HepG2 (cell line): ENCODE measurements at regions not wholly inside any gene's neighbourhood (a gene's known extent, or its start where the extent isn't known, plus 50 kb on each side); places are given as distances from the start of the nearest gene placed in this dataset.

Source experiments
- ATAC-seq: fragments of 200-7000 bp; cut with Tn5 transposase; 3 replicates; pipeline ENCODE4 v1.9.1; 2020; ENCODE audit warnings: mild to moderate bottlenecking, moderate library complexity
- BruUV-seq: library from RNA; stranded (reverse); fragments of 400-500 nt; replicated peaks from 2 replicates; lab custom pipeline; 2021; lab: Mats Ljungman, UMichigan
- CTCF ChIA-PET: fragments of 300-600 bp; formaldehyde crosslinking; extraction: SDS; loops from one replicate; lab custom pipeline; 2021; ENCODE audit warnings: low total read pairs, inconsistent platforms, low intra/inter-chr PET ratio; lab: Yijun Ruan, JAX
- POLR2A ChIA-PET: fragments of 350-600 bp; sonication (Branson Sonifier 250); formaldehyde crosslinking; loops from one replicate; lab custom pipeline; 2020; ENCODE audit warnings: antibody characterized with exemption, inconsistent platforms; lab: Yijun Ruan, JAX
- DNase-seq: peaks from one replicate; pipeline ENCODE4 v3.0.0-alpha.2; 2015; ENCODE audit warnings: low spot score
- FAIRE-seq: peaks from 3 replicates; lab custom pipeline; 2011; peaks lifted over from hg19 to GRCh38; lab: Jason Lieb, UNC
- H2AFZ ChIP-seq: one replicate; pipeline ENCODE4 v1.6.1; 2011; ENCODE audit warnings: low read length, inconsistent platforms
- H3K27ac ChIP-seq: fragments of 300-600 bp; 3 replicates; pipeline ENCODE4 v1.8.0; 2011; ENCODE audit warnings: mixed run types, mild to moderate bottlenecking, mixed read lengths, low read length, inconsistent platforms; ENCODE audit not compliant: insufficient read depth; ENCODE audit errors: extremely low read length
- H3K27me3 ChIP-seq, 2 experiments: fragments of 200-600 bp in 1 of 2; 2 replicates in 1 of 2; 3 replicates in 1 of 2; pipeline versions ENCODE4 v1.6.0 to v1.8.0; 2011; ENCODE audit warnings: low read length in 2 of 2, mild to moderate bottlenecking in 2 of 2, moderate library complexity in 2 of 2, inconsistent platforms in 1 of 2; ENCODE audit not compliant: insufficient read depth in 2 of 2, control insufficient read depth in 1 of 2
- H3K36me3 ChIP-seq, 2 experiments: fragments of 200-600 bp in 1 of 2; replicated peaks in 1 of 2; 2 replicates in 1 of 2; 3 replicates in 1 of 2; pipeline versions ENCODE4 v1.5.1 to v1.8.0; 2011; ENCODE audit warnings: low read length in 2 of 2, inconsistent platforms in 1 of 2; ENCODE audit not compliant: insufficient read depth in 2 of 2, control insufficient read depth in 1 of 2
- H3K4me1 ChIP-seq: 2 replicates; pipeline ENCODE4 v1.5.1; 2012; ENCODE audit warnings: low read length, inconsistent platforms; ENCODE audit not compliant: insufficient read depth
- H3K4me2 ChIP-seq: 2 replicates; pipeline ENCODE4 v1.6.0; 2011; ENCODE audit warnings: low read depth, low read length, inconsistent platforms
- H3K4me3 ChIP-seq, 3 experiments: fragments of 200-600 bp in 1 of 3; sonication (generic), shearing (Covaris generic) in 1 of 3; replicated peaks in 1 of 3; 2 replicates each; pipeline ENCODE4 v1.5.1; 2011 to 2016; ENCODE audit warnings: low read length in 3 of 3, inconsistent platforms in 2 of 3, low read depth in 2 of 3, mild to moderate bottlenecking in 2 of 3, control low read depth in 1 of 3, mixed read lengths in 1 of 3; ENCODE audit not compliant: insufficient read depth in 1 of 3
- H3K79me2 ChIP-seq: one replicate; pipeline ENCODE4 v1.6.1; 2011; ENCODE audit warnings: low read length, inconsistent platforms; ENCODE audit not compliant: insufficient read depth
- H3K9ac ChIP-seq: 2 replicates; pipeline ENCODE4 v1.6.0; 2011; ENCODE audit warnings: mild to moderate bottlenecking, low read depth, low read length, inconsistent platforms; ENCODE audit not compliant: insufficient read depth
- H3K9me3 ChIP-seq: 2 replicates; pipeline ENCODE4 v1.5.1; 2012; ENCODE audit warnings: mild to moderate bottlenecking, low read length
- H4K20me1 ChIP-seq: 2 replicates; pipeline ENCODE4 v1.6.0; 2011; ENCODE audit warnings: inconsistent platforms, mild to moderate bottlenecking, low read length, moderate library complexity; ENCODE audit not compliant: insufficient read depth
- GABPB1 ChIP-seq: IDR thresholded peaks from 2 replicates; pipeline ENCODE4 v1.6.1; 2016; ENCODE audit warnings: mild to moderate bottlenecking, missing genetic modification reagents, moderate library complexity, missing compliant biosample characterization
- HDAC6 ChIP-seq: fragments of 200-600 bp; sonication (generic); IDR thresholded peaks from 2 replicates; pipeline ENCODE4 v1.7.0; 2017; ENCODE audit warnings: mild to moderate bottlenecking, antibody characterized with exemption, low read length, low read depth
- PHB2 ChIP-seq: fragments of 450-650 bp; IDR thresholded peaks from 2 replicates; pipeline ENCODE4 v1.6.1; 2018; ENCODE audit not compliant: partially characterized antibody
- RORA ChIP-seq: sonication (generic); formaldehyde crosslinking; IDR thresholded peaks from 2 replicates; pipeline ENCODE4 v1.5.0; 2020; ENCODE audit warnings: mild to moderate bottlenecking, missing genetic modification reagents, moderate library complexity
- SRF ChIP-seq: IDR thresholded peaks from 2 replicates; pipeline ENCODE4 v1.6.1; 2011; ENCODE audit warnings: mild to moderate bottlenecking, low read depth, low read length, moderate library complexity
- SRSF4 ChIP-seq: fragments of 200-400 bp; formaldehyde crosslinking; IDR thresholded peaks from one replicate; pipeline ENCODE4 v1.6.1; 2018; ENCODE audit warnings: mild to moderate bottlenecking, low read depth, low read length, moderate library complexity; ENCODE audit not compliant: poor library complexity, severe bottlenecking
- XBP1 ChIP-seq: sonication (generic); formaldehyde crosslinking; IDR thresholded peaks from 2 replicates; pipeline ENCODE4 v1.5.0; 2020; ENCODE audit warnings: missing genetic modification reagents
- ZBTB49 ChIP-seq: sonication (generic); formaldehyde crosslinking; IDR thresholded peaks from 2 replicates; pipeline ENCODE4 v1.4.0; 2020; ENCODE audit warnings: missing genetic modification reagents, borderline replicate concordance
- ZNF33A ChIP-seq: sonication (generic); formaldehyde crosslinking; IDR thresholded peaks from 2 replicates; pipeline ENCODE4 v1.5.1; 2020; ENCODE audit warnings: missing genetic modification reagents, mild to moderate bottlenecking, moderate library complexity, borderline replicate concordance
- ZNF564 ChIP-seq: sonication (generic); formaldehyde crosslinking; IDR thresholded peaks from 2 replicates; pipeline ENCODE4 v1.8.1; 2023; ENCODE audit warnings: mild to moderate bottlenecking, missing genetic modification reagents
- WGBS: methylation state at CpG from one replicate; pipeline ENCODE4 v1.1.6; 2017; ENCODE audit warnings: low lambda C conversion rate; 5-methylcytosine and 5-hydroxymethylcytosine counted together
- in situ Hi-C: cut with HindIII; loops from 2 replicates; pipeline ENCODE4 v1.10.0; 2017; ENCODE audit warnings: low pct_unique_long_range_greater_than_20kb; ENCODE audit not compliant: extremely low pct_ligation_motif_present
- intact Hi-C: fragments of 100-400 bp; cut with micrococcal nuclease; formaldehyde crosslinking; loops from one replicate; pipeline ENCODE4 v1.10.0; 2022; ENCODE audit not compliant: unreplicated experiment
- TF ChIP-seq, protein P1 (sequence below): sonication (generic); formaldehyde crosslinking; IDR thresholded peaks from 2 replicates; pipeline ENCODE4 v1.4.0; 2020; ENCODE audit warnings: missing genetic modification reagents, mild to moderate bottlenecking, borderline replicate concordance
- TF ChIP-seq, protein P2 (sequence below): sonication (generic); formaldehyde crosslinking; IDR thresholded peaks from 2 replicates; pipeline ENCODE4 v1.8.0; 2022; ENCODE audit warnings: missing genetic modification reagents, mild to moderate bottlenecking, inconsistent platforms, borderline replicate concordance
- TF ChIP-seq, protein P3 (sequence below): sonication (generic); formaldehyde crosslinking; IDR thresholded peaks from 2 replicates; pipeline ENCODE4 v1.4.0; 2020; ENCODE audit warnings: missing genetic modification reagents, borderline replicate concordance

GRCh38 chr2:107740300-107740699 lies 86.4 kb upstream of the RGPD4 start:
- no peak for ATAC-seq
- CTCF ChIA-PET, result no interaction called here
- no peak for FAIRE-seq
- H3K4me1 ChIP-seq, result no peaks in the 10 kb centered on the region
- H3K9ac ChIP-seq, result no peak overlapping the region
- no peaks in the 10 kb centered on the region for H3K9me3 ChIP-seq
- H4K20me1 ChIP-seq, result no peaks in the 10 kb centered on the region
- no TSS peak for BruUV-seq
- H3K27ac ChIP-seq, result no peak overlapping the region
- in situ Hi-C loops, result no loop called here
- H3K79me2 ChIP-seq, result no peaks in the 10 kb centered on the region
- H3K36me3 ChIP-seq, result no peaks in the 10 kb centered on the region
- no peak overlapping the region for H3K4me3 ChIP-seq
- intact Hi-C loops, result no loop called here
- 0% methylated on average over 2 of the region's 2 CpGs for WGBS
- H3K4me2 ChIP-seq, result no peak overlapping the region
- DNase-seq, result no peak
- POLR2A ChIA-PET, result no interaction called here
- H2AFZ ChIP-seq, result no peak overlapping the region
- no peaks in the 10 kb centered on the region for H3K27me3 ChIP-seq
- TF ChIP-seq, protein P1, sequence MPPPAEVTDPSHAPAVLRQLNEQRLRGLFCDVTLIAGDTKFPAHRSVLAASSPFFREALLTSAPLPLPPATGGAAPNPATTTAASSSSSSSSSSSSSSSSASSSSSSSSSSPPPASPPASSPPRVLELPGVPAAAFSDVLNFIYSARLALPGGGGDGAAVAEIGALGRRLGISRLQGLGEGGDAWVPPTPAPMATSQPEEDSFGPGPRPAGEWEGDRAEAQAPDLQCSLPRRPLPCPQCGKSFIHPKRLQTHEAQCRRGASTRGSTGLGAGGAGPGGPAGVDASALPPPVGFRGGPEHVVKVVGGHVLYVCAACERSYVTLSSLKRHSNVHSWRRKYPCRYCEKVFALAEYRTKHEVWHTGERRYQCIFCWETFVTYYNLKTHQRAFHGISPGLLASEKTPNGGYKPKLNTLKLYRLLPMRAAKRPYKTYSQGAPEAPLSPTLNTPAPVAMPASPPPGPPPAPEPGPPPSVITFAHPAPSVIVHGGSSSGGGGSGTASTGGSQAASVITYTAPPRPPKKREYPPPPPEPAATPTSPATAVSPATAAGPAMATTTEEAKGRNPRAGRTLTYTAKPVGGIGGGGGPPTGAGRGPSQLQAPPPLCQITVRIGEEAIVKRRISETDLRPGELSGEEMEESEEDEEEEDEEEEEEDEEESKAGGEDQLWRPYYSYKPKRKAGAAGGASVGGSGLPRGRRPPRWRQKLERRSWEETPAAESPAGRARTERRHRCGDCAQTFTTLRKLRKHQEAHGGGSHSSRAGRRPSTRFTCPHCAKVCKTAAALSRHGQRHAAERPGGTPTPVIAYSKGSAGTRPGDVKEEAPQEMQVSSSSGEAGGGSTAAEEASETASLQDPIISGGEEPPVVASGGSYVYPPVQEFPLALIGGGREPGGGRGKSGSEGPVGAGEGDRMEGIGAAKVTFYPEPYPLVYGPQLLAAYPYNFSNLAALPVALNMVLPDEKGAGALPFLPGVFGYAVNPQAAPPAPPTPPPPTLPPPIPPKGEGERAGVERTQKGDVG (CRISPR knock-in tag), result no peak
- TF ChIP-seq, protein P2, sequence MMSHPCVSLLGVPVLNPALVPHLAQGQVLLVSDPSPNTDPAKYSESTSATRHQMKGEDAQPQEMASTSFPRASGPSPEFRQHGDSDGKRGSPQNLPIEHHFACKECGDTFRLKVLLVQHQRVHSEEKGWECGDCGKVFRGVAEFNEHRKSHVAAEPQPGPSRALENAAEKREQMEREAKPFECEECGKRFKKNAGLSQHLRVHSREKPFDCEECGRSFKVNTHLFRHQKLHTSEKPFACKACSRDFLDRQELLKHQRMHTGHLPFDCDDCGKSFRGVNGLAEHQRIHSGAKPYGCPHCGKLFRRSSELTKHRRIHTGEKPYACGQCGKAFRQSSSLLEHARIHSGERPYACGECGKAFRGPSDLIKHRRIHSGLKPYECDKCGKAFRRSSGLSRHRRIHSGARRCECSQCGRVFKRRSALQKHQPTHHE (CRISPR knock-in tag), result no peak
- TF ChIP-seq, protein P3, sequence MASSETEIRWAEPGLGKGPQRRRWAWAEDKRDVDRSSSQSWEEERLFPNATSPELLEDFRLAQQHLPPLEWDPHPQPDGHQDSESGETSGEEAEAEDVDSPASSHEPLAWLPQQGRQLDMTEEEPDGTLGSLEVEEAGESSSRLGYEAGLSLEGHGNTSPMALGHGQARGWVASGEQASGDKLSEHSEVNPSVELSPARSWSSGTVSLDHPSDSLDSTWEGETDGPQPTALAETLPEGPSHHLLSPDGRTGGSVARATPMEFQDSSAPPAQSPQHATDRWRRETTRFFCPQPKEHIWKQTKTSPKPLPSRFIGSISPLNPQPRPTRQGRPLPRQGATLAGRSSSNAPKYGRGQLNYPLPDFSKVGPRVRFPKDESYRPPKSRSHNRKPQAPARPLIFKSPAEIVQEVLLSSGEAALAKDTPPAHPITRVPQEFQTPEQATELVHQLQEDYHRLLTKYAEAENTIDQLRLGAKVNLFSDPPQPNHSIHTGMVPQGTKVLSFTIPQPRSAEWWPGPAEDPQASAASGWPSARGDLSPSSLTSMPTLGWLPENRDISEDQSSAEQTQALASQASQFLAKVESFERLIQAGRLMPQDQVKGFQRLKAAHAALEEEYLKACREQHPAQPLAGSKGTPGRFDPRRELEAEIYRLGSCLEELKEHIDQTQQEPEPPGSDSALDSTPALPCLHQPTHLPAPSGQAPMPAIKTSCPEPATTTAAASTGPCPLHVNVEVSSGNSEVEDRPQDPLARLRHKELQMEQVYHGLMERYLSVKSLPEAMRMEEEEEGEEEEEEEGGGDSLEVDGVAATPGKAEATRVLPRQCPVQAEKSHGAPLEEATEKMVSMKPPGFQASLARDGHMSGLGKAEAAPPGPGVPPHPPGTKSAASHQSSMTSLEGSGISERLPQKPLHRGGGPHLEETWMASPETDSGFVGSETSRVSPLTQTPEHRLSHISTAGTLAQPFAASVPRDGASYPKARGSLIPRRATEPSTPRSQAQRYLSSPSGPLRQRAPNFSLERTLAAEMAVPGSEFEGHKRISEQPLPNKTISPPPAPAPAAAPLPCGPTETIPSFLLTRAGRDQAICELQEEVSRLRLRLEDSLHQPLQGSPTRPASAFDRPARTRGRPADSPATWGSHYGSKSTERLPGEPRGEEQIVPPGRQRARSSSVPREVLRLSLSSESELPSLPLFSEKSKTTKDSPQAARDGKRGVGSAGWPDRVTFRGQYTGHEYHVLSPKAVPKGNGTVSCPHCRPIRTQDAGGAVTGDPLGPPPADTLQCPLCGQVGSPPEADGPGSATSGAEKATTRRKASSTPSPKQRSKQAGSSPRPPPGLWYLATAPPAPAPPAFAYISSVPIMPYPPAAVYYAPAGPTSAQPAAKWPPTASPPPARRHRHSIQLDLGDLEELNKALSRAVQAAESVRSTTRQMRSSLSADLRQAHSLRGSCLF, result no peak
- TF ChIP-seq RORA (CRISPR knock-in tag) (no peak), SRF (no peak), GABPB1 (CRISPR knock-in tag) (no peak), ZNF564 (CRISPR knock-in tag) (no peak), ZBTB49 (CRISPR knock-in tag) (no peak), XBP1 (no peak), SRSF4 (no peak), PHB2 (no peak), ZNF33A (CRISPR knock-in tag) (no peak), HDAC6 (no peak)
